ENCODE measurements at regions not wholly inside any gene's neighbourhood (a gene's known extent, or its start where the extent isn't known, plus 50 kb on each side); places are given as distances from the start of the nearest gene placed in this dataset.

GRCh38 chr6:67433124-67433523, 1202.0 kb upstream of the ADGRB3 start:
- TF ChIP-seq POLR2A (IDR thresholded peaks at IDR 0.05; ENCODE audit: low read depth, low read length) (no peak), CTCF (IDR thresholded peaks at IDR 0.05 in 2 of 3, conservative IDR thresholded peaks at IDR 0.05 in 1 of 3; ENCODE audit: control insufficient read depth in 2 of 3, extremely low read depth in 1 of 3, insufficient read depth in 1 of 3, low read depth in 3 of 3, low read length in 3 of 3) (no peak), SRF (IDR thresholded peaks at IDR 0.05; ENCODE audit: low read depth in 2 of 2, low read length in 2 of 2) (no peak), USF2 (IDR thresholded peaks at IDR 0.05; ENCODE audit: borderline replicate concordance, low read depth, low read length) (no peak), CEBPB (IDR thresholded peaks at IDR 0.05; ENCODE audit: borderline replicate concordance in 1 of 2, low read depth in 2 of 2, low read length in 2 of 2) (no peak), NFIC (IDR thresholded peaks at IDR 0.05; ENCODE audit: low read depth, low read length) (no peak), TCF7 (IDR thresholded peaks at IDR 0.05; ENCODE audit: borderline replicate concordance) (no peak)
